HG02884 (cell line): ENCODE measurements at regions not wholly inside any gene's neighbourhood (a gene's known extent, or its start where the extent isn't known, plus 50 kb on each side); places are given as distances from the start of the nearest gene placed in this dataset.

ENCODE experiments used
- ATAC-seq: cut with Tn5 transposase; IDR thresholded peaks from one replicate; pipeline ENCODE4 v1.9.1; 2021; ENCODE audit warnings: mild to moderate bottlenecking, moderate library complexity; ENCODE audit not compliant: unreplicated experiment

- ATAC-seq: no peak
These were observed 279.1 kb upstream of the RAG2 start for GRCh38 chr11:36877149-36877548.

GRCh38 chr11:36876266-36876665 lies 278.2 kb upstream of the RAG2 start:
- ATAC-seq: no peak

GRCh38 chr11:36874291-36874690 lies 276.3 kb upstream of the RAG2 start:
- ATAC-seq: no peak

GRCh38 chr11:36870361-36870760 lies 272.3 kb upstream of the RAG2 start:
- no peak for ATAC-seq

GRCh38 chr11:36868380-36868779 lies 270.3 kb upstream of the RAG2 start:
- no peak for ATAC-seq

- no peak for ATAC-seq
These were observed 267.8 kb upstream of the RAG2 start for GRCh38 chr11:36865846-36866245.

GRCh38 chr11:36854875-36855274 lies 256.8 kb upstream of the RAG2 start:
- no peak for ATAC-seq

- no peak for ATAC-seq
These were observed 250.6 kb upstream of the RAG2 start for GRCh38 chr11:36848660-36849059.

GRCh38 chr11:36840378-36840777 lies 242.3 kb upstream of the RAG2 start:
- no peak for ATAC-seq

GRCh38 chr11:36837831-36838437 lies 239.9 kb upstream of the RAG2 start:
- ATAC-seq: no peak

GRCh38 chr11:36825251-36825650 lies 227.2 kb upstream of the RAG2 start:
- no peak for ATAC-seq

- no peak for ATAC-seq
These were observed 226.3 kb upstream of the RAG2 start for GRCh38 chr11:36824349-36824748.

- ATAC-seq: peak; percentile 62
These were observed 224.8 kb upstream of the RAG2 start for GRCh38 chr11:36822829-36823228.

- ATAC-seq: no peak
These were observed 220.4 kb upstream of the RAG2 start for GRCh38 chr11:36818410-36818809.

GRCh38 chr11:36817336-36817965 lies 219.4 kb upstream of the RAG2 start:
- no peak for ATAC-seq

GRCh38 chr11:36809303-36809702 lies 211.3 kb upstream of the RAG2 start:
- no peak for ATAC-seq

GRCh38 chr11:36807871-36808270 lies 209.8 kb upstream of the RAG2 start:
- no peak for ATAC-seq

GRCh38 chr11:36803084-36803483 lies 205.0 kb upstream of the RAG2 start:
- no peak for ATAC-seq

GRCh38 chr11:36792996-36793914 lies 195.2 kb upstream of the RAG2 start:
- ATAC-seq: no peak

GRCh38 chr11:36791957-36792356 lies 193.9 kb upstream of the RAG2 start:
- peak; percentile 84 for ATAC-seq

GRCh38 chr11:36790526-36790925 lies 192.5 kb upstream of the RAG2 start:
- no peak for ATAC-seq

- ATAC-seq: no peak
These were observed 185.8 kb upstream of the RAG2 start for GRCh38 chr11:36783808-36784207.
